Heart right ventricle (tissue), 16 donors: ENCODE measurements at regions not wholly inside any gene's neighbourhood (a gene's known extent, or its start where the extent isn't known, plus 50 kb on each side); places are given as distances from the start of the nearest gene placed in this dataset.

Experiments
- ATAC-seq, 8 donors: fragments of 200-7000 bp; cut with Tn5 transposase; one replicate each; pipeline ENCODE4 v1.9.1; 2020; ENCODE audit warnings: mild to moderate bottlenecking in 8 of 8, moderate library complexity in 8 of 8, moderate number of reproducible peaks in 1 of 8
- DNase-seq, 2 donors: peaks; one replicate each; pipeline ENCODE4 v3.0.0-alpha.2; 2020
- H3K27ac ChIP-seq, 10 donors: fragments of 200-600 bp; sonication (generic) in 2 of 10; one replicate each; pipeline versions ENCODE4 v1.5.0 to v1.8.0; 2020 to 2022; ENCODE audit warnings: mild to moderate bottlenecking in 3 of 10
- H3K27me3 ChIP-seq, 7 donors: fragments of 200-600 bp; one replicate each; pipeline ENCODE4 v1.8.0; 2021 to 2022; ENCODE audit warnings: mild to moderate bottlenecking in 2 of 7
- H3K36me3 ChIP-seq, 9 donors: fragments of 200-600 bp; sonication (generic) in 1 of 9; one replicate each; pipeline versions ENCODE4 v1.5.0 to v1.8.0; 2020 to 2022; ENCODE audit warnings: mild to moderate bottlenecking in 2 of 9
- H3K4me1 ChIP-seq, 9 donors: fragments of 200-600 bp; sonication (generic) in 1 of 9; one replicate each; pipeline versions ENCODE4 v1.5.0 to v1.8.0; 2020 to 2022; ENCODE audit warnings: mild to moderate bottlenecking in 4 of 9
- H3K4me3 ChIP-seq, 10 donors: fragments of 200-600 bp; sonication (generic) in 2 of 10; one replicate each; pipeline versions ENCODE4 v1.5.0 to v1.8.0; 2020 to 2022; ENCODE audit warnings: mild to moderate bottlenecking in 7 of 10, moderate library complexity in 2 of 10
- H3K9me3 ChIP-seq, 11 donors: fragments of 200-600 bp in 10 of 11; sonication (generic) in 2 of 11; one replicate each; pipeline versions ENCODE4 v1.5.0 to v1.8.0; 2013 to 2022; ENCODE audit warnings: mild to moderate bottlenecking in 2 of 11, control low read depth in 1 of 11, moderate library complexity in 1 of 11
- CTCF ChIP-seq, 9 donors: fragments of 200-600 bp; sonication (generic) in 2 of 9; IDR thresholded peaks; one replicate each; pipeline versions ENCODE4 v1.5.0 to v1.8.0; 2021 to 2022; ENCODE audit warnings: antibody characterized with exemption in 9 of 9, mild to moderate bottlenecking in 5 of 9, moderate library complexity in 1 of 9
- WGBS, 2 donors: extraction: QIAGEN DNeasy Blood & Tissue Kit; methylation state at CpG; one replicate each; pipeline ENCODE4 v1.1.7; 2013; ENCODE audit warnings: inconsistent platforms in 1 of 2; 5-methylcytosine and 5-hydroxymethylcytosine counted together
- intact Hi-C, 10 donors: fragments of 100-400 bp; cut with DNase I; formaldehyde crosslinking; loops; one replicate each; pipeline versions ENCODE4 v1.11.1 to v1.14.2; 2022
- donor health status: Arrhythmogenic right ventricular cardiomyopathy.
- donor health status: ischemic (EF 13 %, LVEDD 7.1; RV severe dilation, severe dysfunction).
- donor health status: healthy with polysubstance abuse.
- donor health status: DM: no; HTN: yes; CAD: no.
- donor health status: DM: no; HTN: no; CAD: no.
- donor health status: ischemic (EF 25% LVEDD 6.9; RV normal size, moderate dysfunction).
- donor health status: ischemic (EF 25% LVEDD 5.7; RV mildly dilated, moderate dysfunction).
- donor health status: healthy.
- donor health status: DM: yes; HTN: yes; CAD: no.
- donor health status: Ischemic cardiomyopathy.
- donor health status: ischemic (EF 35%, LVEDD 5.7; RV mildly dilated, moderate dysfunction).
- donor health status: nonischemic (EF 11% LVEDD 7.7; RV severe dilation, severe dysfunction).
- donor health status: DM: yes; HTN: yes; CAD: no.
- donor health status: PGD.
- donor health status: ischemic (EF 29% LVEDD 5.4; RV normal size, mild dysfunction).
- donor health status: nonischemic (EF 23%, LVEDD 6.1; RV moderate dilation, normal function).

GRCh38 chr11:80041136-80042000, 600.5 kb upstream of the TENM4 start:
- Histone ChIP-seq H3K4me3 (no peak overlapping the region), H3K36me3 (no peaks in the 10 kb centered on the region), H3K4me1 (no peaks in the 10 kb centered on the region), H3K27me3 (peaks cover 0 to 4% (median 0%) of the 10 kb centered on the region in 7 donors), H3K27ac (no peak overlapping the region), H3K9me3 (no peaks in the 10 kb centered on the region)
- no peak for TF ChIP-seq CTCF (IDR thresholded peaks at IDR 0.05)
- no peak for DNase-seq
- peak in 1 of 8 donors; percentile 22 for ATAC-seq
- WGBS, 2 donors, result 69 to 70% methylated on average over 7 of the region's 7 CpGs
- intact Hi-C loops, result loop anchor here in 1 of 10 donors (10.0 kb wide), 1 partner anchor 57 kb away; no protein-coding TSS in a partner anchor

- Histone ChIP-seq H3K9me3 (no peaks in the 10 kb centered on the region), H3K36me3 (no peaks in the 10 kb centered on the region), H3K27me3 (no peaks in the 10 kb centered on the region), H3K4me3 (no peak overlapping the region), H3K27ac (no peak overlapping the region), H3K4me1 (no peaks in the 10 kb centered on the region)
- 78 to 88% methylated on average over 1 of the region's 1 CpG for WGBS, 2 donors
- ATAC-seq (no peak), DNase-seq (no peak)
- no peak for TF ChIP-seq CTCF (IDR thresholded peaks at IDR 0.05)
- intact Hi-C loops, result no loop called here
These were observed 594.0 kb upstream of the TENM4 start for GRCh38 chr11:80034801-80035200.

- Histone ChIP-seq H3K27ac (no peak overlapping the region), H3K4me3 (no peak overlapping the region), H3K36me3 (no peaks in the 10 kb centered on the region), H3K4me1 (no peaks in the 10 kb centered on the region), H3K27me3 (no peaks in the 10 kb centered on the region), H3K9me3 (no peaks in the 10 kb centered on the region)
- ATAC-seq (no peak), DNase-seq (no peak)
- 67 to 73% methylated on average over 3 of the region's 3 CpGs for WGBS, 2 donors
- no peak for TF ChIP-seq CTCF (IDR thresholded peaks at IDR 0.05)
- intact Hi-C loops, result no loop called here
These were observed 590.3 kb upstream of the TENM4 start for GRCh38 chr11:80031014-80031600.

- no peak for TF ChIP-seq CTCF (IDR thresholded peaks at IDR 0.05)
- intact Hi-C loops, result no loop called here
- H3K27me3 ChIP-seq, result no peaks in the 10 kb centered on the region
- H3K4me1 ChIP-seq, result no peaks in the 10 kb centered on the region
- H3K9me3 ChIP-seq, result peaks cover 0 to 5% (median 0%) of the 10 kb centered on the region in 11 donors
- ATAC-seq, result no peak
- no peak overlapping the region for H3K27ac ChIP-seq
- no peak overlapping the region for H3K4me3 ChIP-seq
- 60 to 66% methylated on average over 3 of the region's 3 CpGs for WGBS, 2 donors
- DNase-seq, result no peak
- H3K36me3 ChIP-seq, result no peaks in the 10 kb centered on the region
These were observed 588.2 kb upstream of the TENM4 start for GRCh38 chr11:80028998-80029397.
